WI38 (cell line): ENCODE measurements at regions not wholly inside any gene's neighbourhood (a gene's known extent, or its start where the extent isn't known, plus 50 kb on each side); places are given as distances from the start of the nearest gene placed in this dataset.

Experiments
- H3K4me3 ChIP-seq: 2 replicates; pipeline ENCODE4 v1.5.1; 2011; ENCODE audit warnings: low read depth, mild to moderate bottlenecking, control low read depth, low read length
- TF ChIP-seq, protein P1 (sequence below): IDR thresholded peaks from 2 replicates; pipeline ENCODE4 v1.5.1; 2012; ENCODE audit warnings: low read depth, mild to moderate bottlenecking, control low read depth, low read length

DNA sequence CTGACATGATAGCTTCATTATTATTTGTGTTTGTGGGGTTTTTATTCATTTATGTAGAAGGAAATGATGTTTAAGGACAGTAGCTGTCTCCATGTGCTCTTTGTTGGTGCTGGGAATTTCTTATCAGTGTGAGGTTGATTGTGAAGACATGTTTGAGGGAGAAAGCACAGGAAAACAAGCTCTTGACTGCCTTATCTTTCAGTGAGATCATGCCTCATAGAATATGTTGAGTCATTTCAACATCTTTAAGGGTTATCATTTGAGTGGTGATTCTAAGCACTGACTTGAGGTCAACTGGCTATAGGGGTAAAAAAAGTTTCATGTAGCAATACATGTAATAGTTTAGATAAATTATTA lies 405.1 kb upstream of the ADAMTS5 start:
- TF ChIP-seq, protein P1, sequence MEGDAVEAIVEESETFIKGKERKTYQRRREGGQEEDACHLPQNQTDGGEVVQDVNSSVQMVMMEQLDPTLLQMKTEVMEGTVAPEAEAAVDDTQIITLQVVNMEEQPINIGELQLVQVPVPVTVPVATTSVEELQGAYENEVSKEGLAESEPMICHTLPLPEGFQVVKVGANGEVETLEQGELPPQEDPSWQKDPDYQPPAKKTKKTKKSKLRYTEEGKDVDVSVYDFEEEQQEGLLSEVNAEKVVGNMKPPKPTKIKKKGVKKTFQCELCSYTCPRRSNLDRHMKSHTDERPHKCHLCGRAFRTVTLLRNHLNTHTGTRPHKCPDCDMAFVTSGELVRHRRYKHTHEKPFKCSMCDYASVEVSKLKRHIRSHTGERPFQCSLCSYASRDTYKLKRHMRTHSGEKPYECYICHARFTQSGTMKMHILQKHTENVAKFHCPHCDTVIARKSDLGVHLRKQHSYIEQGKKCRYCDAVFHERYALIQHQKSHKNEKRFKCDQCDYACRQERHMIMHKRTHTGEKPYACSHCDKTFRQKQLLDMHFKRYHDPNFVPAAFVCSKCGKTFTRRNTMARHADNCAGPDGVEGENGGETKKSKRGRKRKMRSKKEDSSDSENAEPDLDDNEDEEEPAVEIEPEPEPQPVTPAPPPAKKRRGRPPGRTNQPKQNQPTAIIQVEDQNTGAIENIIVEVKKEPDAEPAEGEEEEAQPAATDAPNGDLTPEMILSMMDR = no peak
- H3K4me3 ChIP-seq = no peak overlapping the region

DNA sequence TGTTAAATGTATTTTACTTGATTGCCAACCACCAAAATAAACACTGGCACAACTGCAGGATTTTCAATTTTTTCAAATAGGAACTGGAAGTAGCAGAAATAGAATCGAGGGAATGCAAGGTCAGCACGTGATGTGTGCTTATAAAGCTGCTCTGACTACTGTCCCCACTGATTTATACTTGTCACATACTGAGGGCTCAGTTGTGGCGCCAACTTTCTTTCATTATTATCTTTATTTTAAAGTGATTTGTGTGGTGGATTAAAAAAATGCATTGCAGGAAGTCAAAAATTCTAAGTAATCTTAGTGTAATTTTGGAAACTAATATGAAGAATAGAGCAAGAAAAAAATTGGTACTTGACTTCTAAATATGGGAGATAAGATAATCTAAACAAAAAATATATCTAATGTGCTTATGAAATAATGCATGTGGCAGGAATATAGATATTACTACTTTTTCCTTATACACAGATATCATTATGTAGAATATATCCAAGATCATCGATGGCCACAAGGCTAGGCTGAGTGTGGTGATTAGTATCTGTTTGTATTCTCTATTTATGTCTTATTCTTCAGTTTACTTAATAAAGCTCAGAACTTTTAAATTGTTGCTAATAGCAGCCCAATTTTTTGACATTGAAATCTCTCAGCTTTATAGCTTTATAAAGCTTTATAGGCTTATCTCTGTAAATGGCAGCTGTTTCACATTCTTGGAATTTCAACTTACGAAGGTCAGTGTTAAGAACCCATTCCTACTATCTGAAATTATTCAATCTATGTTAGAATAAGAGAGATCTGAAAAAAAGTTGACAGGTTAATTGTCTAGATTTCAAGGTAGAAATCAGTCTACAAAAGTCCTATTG lies 404.5 kb upstream of the ADAMTS5 start:
- TF ChIP-seq, protein P1 = no peak
- H3K4me3 ChIP-seq = no peak overlapping the region

DNA sequence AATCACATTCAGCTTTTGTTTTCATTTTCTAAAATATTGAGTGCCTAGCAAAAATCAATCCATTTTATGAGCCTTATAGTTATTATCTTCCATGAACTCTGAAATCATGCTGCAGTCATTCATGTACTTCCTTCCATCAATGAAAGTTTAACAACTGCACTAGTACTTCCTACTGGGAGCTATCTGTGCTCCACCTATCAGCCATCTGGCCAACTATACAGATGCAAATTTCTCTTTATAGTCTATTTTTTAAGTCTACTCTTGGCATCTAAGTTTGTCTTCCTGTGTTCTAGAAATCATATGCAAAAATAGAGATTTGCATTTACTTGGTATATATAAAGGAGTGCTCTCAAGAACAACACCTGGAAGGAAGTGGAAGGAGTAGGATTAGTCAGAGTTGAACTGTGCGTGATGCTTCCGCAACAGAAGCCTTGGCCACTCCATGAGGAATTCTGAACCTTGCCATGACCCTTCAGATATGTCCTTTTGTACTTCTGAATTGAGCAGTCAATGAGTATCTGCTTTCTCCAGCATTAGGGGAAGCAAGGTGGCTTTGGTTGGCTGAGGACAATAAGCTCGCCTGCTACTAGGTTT lies 403.2 kb upstream of the ADAMTS5 start:
- TF ChIP-seq, protein P1 = no peak
- no peak overlapping the region for H3K4me3 ChIP-seq

DNA sequence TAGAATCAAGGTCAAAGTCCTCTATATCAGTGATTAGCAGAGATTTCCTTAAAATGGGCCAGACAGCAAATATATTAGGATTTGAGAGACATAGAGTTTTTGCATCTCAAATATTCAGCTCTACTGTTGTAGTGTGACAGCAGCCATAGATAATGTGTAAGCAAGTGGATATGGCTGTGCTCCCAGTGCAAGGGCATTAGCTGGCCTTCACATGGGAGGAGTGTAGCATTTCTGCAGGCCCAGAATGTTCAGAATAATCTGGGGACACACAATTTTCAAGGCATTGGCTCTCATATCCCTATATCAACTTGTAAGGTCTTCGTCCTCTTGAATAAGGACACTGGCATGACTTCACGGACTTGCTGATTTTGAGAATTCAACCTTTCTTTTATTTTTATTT lies 402.3 kb upstream of the ADAMTS5 start:
- TF ChIP-seq, protein P1 = no peak
- no peak overlapping the region for H3K4me3 ChIP-seq

DNA sequence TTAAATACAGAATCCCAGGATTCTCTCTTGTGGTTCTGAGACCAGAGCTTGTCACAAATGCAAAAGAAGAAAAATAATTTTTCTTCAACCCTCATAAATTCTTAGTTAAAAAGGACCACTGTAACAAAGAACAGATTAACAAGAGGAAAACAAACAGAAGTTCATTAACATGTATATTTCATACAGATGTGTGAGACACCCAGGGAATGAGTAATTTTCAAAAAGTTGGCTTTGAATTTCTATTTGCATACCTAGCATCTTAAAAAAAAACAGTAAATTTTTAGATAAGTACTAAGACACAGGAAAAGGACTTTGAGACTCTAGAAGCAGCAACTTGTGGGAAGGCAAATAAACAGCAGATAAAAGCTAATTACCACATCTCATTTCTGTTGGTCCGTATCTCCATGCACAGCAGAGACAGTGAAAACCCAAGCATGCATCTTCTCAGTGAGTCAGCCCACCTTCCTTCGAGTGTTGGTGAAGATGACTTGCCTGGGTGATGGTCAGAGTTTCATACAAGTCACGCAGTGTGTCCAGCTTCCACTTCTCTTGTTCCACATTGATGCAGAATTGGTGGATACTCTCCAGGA lies 399.9 kb upstream of the ADAMTS5 start:
- TF ChIP-seq, protein P1 = no peak
- no peak overlapping the region for H3K4me3 ChIP-seq

DNA sequence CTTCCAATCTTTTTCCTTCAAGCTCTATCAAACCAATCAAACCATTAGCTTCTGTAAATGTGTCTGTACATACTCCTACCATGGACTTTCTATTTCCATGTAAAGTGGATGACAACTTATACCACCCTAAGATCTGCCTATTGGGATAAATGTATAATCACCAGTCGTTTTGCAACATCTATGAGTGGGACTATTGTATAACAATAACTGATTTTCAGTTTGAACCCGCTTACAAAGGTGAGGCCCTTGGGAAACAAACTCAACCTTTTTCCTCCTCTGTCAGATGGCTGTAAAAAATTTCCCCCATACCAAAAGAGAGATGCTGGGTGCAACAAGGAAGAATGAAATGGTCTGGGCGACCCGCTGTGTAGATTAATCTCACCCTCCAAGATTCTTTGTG lies 399.1 kb upstream of the ADAMTS5 start:
- H3K4me3 ChIP-seq = no peak overlapping the region
- TF ChIP-seq, protein P1 = no peak

DNA sequence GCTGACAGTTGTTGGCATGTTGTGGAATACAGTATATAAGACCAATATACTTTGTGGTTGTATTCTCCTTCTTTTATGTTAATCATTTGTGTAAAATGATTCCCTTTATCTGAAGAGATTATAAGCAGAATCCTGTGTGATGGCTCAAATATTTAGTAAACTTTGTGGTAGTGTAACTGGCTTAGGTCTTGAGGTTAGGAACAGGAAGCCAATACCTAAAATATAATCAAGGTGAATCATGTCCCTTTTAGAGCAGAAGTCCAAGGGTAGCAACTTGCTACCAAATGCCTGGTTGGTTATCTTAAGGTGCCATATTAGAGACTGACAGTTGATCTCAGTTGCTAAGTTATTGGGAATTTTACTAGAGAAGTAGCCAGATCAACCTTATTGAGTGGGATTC lies 398.5 kb upstream of the ADAMTS5 start:
- no peak overlapping the region for H3K4me3 ChIP-seq

More for the DNA sequence above, 398.5 kb upstream of the ADAMTS5 start:
- TF ChIP-seq, protein P1 = no peak
